Skeletal muscle satellite cell (primary cell): ENCODE measurements at regions not wholly inside any gene's neighbourhood (a gene's known extent, or its start where the extent isn't known, plus 50 kb on each side); places are given as distances from the start of the nearest gene placed in this dataset.
"Not testable (repeated sequence)": the region's sequence is repeated elsewhere in the genome, so short reads cannot be mapped to it uniquely, and the experiment has no call there.

Experiments
- H3K27me3 ChIP-seq: 2 replicates; pipeline ENCODE4 v1.7.0; 2013; ENCODE audit warnings: low read length; ENCODE audit not compliant: control insufficient read depth, insufficient read depth
- H3K36me3 ChIP-seq: 2 replicates; pipeline ENCODE4 v1.7.0; 2013; ENCODE audit warnings: mild to moderate bottlenecking, control low read depth, low read length; ENCODE audit not compliant: insufficient read depth
- H3K4me1 ChIP-seq: 2 replicates; pipeline ENCODE4 v1.7.0; 2013; ENCODE audit warnings: low read length; ENCODE audit not compliant: control insufficient read depth, insufficient read depth
- H3K4me2 ChIP-seq: 2 replicates; pipeline ENCODE4 v1.7.0; 2013; ENCODE audit warnings: mild to moderate bottlenecking, low read length
- H3K4me3 ChIP-seq: 2 replicates; pipeline ENCODE4 v1.7.0; 2013; ENCODE audit warnings: low read length
- H3K9ac ChIP-seq: 2 replicates; pipeline ENCODE4 v1.7.0; 2013; ENCODE audit warnings: mild to moderate bottlenecking, low read depth, low read length, moderate library complexity
- H3K9me3 ChIP-seq: replicated peaks from 2 replicates; pipeline ENCODE4 v1.7.0; 2013; ENCODE audit warnings: mild to moderate bottlenecking, control low read depth, low read length

GRCh38 chr2:65939687-65940086 is 495.2 kb upstream of the MEIS1 start:
- no peak overlapping the region for H3K9ac ChIP-seq
- no peaks in the 10 kb centered on the region for H3K9me3 ChIP-seq
- H3K4me3 ChIP-seq: no peak overlapping the region
- no peak overlapping the region for H3K4me2 ChIP-seq
- H3K4me1 ChIP-seq: peaks cover 17% of the 10 kb centered on the region
- H3K27me3 ChIP-seq: peaks cover 3% of the 10 kb centered on the region
- no peaks in the 10 kb centered on the region for H3K36me3 ChIP-seq

GRCh38 chr2:65937379-65938160 is 497.4 kb upstream of the MEIS1 start:
- Histone ChIP-seq H3K36me3 (no peaks in the 10 kb centered on the region), H3K4me2 (peak overlapping the region; percentile 56), H3K4me3 (no peak overlapping the region), H3K9ac (no peak overlapping the region), H3K4me1 (peaks cover 17% of the 10 kb centered on the region), H3K9me3 (no peaks in the 10 kb centered on the region), H3K27me3 (peaks cover 3% of the 10 kb centered on the region)

- Histone ChIP-seq H3K36me3 (no peaks in the 10 kb centered on the region), H3K27me3 (peaks cover 6% of the 10 kb centered on the region), H3K4me3 (no peak overlapping the region), H3K9me3 (no peaks in the 10 kb centered on the region), H3K9ac (no peak overlapping the region), H3K4me2 (no peak overlapping the region), H3K4me1 (peaks cover 17% of the 10 kb centered on the region)
Measured at GRCh38 chr2:65934992-65935629, 499.8 kb upstream of the MEIS1 start.

- peaks cover 6% of the 10 kb centered on the region for H3K27me3 ChIP-seq
Measured at GRCh38 chr2:65932571-65932970, 500.2 kb upstream of the SPRED2 start.

GRCh38 chr2:65931056-65931455 is 498.7 kb upstream of the SPRED2 start:
- no peaks in the 10 kb centered on the region for H3K9me3 ChIP-seq
- H3K4me2 ChIP-seq: no peak overlapping the region
- peaks cover 6% of the 10 kb centered on the region for H3K27me3 ChIP-seq
- no peak overlapping the region for H3K9ac ChIP-seq
- no peak overlapping the region for H3K4me3 ChIP-seq
- H3K4me1 ChIP-seq: no peaks in the 10 kb centered on the region
- H3K36me3 ChIP-seq: no peaks in the 10 kb centered on the region

More at GRCh38 chr2:65932571-65932970, 500.2 kb upstream of the SPRED2 start:
- no peaks in the 10 kb centered on the region for H3K36me3 ChIP-seq
- no peak overlapping the region for H3K9ac ChIP-seq
- no peaks in the 10 kb centered on the region for H3K9me3 ChIP-seq
- no peak overlapping the region for H3K4me2 ChIP-seq
- H3K4me3 ChIP-seq: no peak overlapping the region
- H3K4me1 ChIP-seq: peaks cover 8% of the 10 kb centered on the region

- Histone ChIP-seq H3K4me1 (no peaks in the 10 kb centered on the region), H3K36me3 (no peaks in the 10 kb centered on the region), H3K4me3 (no peak overlapping the region), H3K27me3 (peaks cover 6% of the 10 kb centered on the region), H3K9ac (no peak overlapping the region), H3K4me2 (no peak overlapping the region), H3K9me3 (no peaks in the 10 kb centered on the region)
Measured at GRCh38 chr2:65930259-65930658, 497.9 kb upstream of the SPRED2 start.

GRCh38 chr2:65929664-65930063 is 497.3 kb upstream of the SPRED2 start:
- not testable (repeated sequence) for H3K4me2 ChIP-seq, H3K9me3 ChIP-seq, H3K4me3 ChIP-seq, H3K4me1 ChIP-seq, H3K27me3 ChIP-seq, H3K36me3 ChIP-seq, H3K9ac ChIP-seq

GRCh38 chr2:65922794-65923193 is 490.4 kb upstream of the SPRED2 start:
- H3K9me3 ChIP-seq: no peaks in the 10 kb centered on the region
- no peaks in the 10 kb centered on the region for H3K36me3 ChIP-seq
- no peak overlapping the region for H3K9ac ChIP-seq
- H3K4me3 ChIP-seq: no peak overlapping the region
- H3K4me2 ChIP-seq: no peak overlapping the region
- H3K27me3 ChIP-seq: peaks cover 11% of the 10 kb centered on the region
- no peaks in the 10 kb centered on the region for H3K4me1 ChIP-seq

GRCh38 chr2:65922030-65922429 is 489.6 kb upstream of the SPRED2 start:
- Histone ChIP-seq H3K9ac (no peak overlapping the region), H3K4me1 (no peaks in the 10 kb centered on the region), H3K9me3 (no peaks in the 10 kb centered on the region), H3K27me3 (peaks cover 11% of the 10 kb centered on the region), H3K36me3 (no peaks in the 10 kb centered on the region), H3K4me2 (no peak overlapping the region), H3K4me3 (no peak overlapping the region)

GRCh38 chr2:65921116-65921515 is 488.7 kb upstream of the SPRED2 start:
- peaks cover 11% of the 10 kb centered on the region for H3K27me3 ChIP-seq
- no peaks in the 10 kb centered on the region for H3K4me1 ChIP-seq
- no peaks in the 10 kb centered on the region for H3K9me3 ChIP-seq
- H3K36me3 ChIP-seq: no peaks in the 10 kb centered on the region
- H3K4me3 ChIP-seq: no peak overlapping the region
- no peak overlapping the region for H3K4me2 ChIP-seq
- no peak overlapping the region for H3K9ac ChIP-seq

GRCh38 chr2:65920659-65921058 is 488.3 kb upstream of the SPRED2 start:
- peaks cover 11% of the 10 kb centered on the region for H3K27me3 ChIP-seq

More at GRCh38 chr2:65920659-65921058, 488.3 kb upstream of the SPRED2 start:
- Histone ChIP-seq H3K9me3 (no peaks in the 10 kb centered on the region), H3K4me2 (no peak overlapping the region), H3K9ac (no peak overlapping the region), H3K36me3 (no peaks in the 10 kb centered on the region), H3K4me3 (no peak overlapping the region), H3K4me1 (no peaks in the 10 kb centered on the region)
